ENCODE measurements at regions not wholly inside any gene's neighbourhood (a gene's known extent, or its start where the extent isn't known, plus 50 kb on each side); places are given as distances from the start of the nearest gene placed in this dataset.

DNA sequence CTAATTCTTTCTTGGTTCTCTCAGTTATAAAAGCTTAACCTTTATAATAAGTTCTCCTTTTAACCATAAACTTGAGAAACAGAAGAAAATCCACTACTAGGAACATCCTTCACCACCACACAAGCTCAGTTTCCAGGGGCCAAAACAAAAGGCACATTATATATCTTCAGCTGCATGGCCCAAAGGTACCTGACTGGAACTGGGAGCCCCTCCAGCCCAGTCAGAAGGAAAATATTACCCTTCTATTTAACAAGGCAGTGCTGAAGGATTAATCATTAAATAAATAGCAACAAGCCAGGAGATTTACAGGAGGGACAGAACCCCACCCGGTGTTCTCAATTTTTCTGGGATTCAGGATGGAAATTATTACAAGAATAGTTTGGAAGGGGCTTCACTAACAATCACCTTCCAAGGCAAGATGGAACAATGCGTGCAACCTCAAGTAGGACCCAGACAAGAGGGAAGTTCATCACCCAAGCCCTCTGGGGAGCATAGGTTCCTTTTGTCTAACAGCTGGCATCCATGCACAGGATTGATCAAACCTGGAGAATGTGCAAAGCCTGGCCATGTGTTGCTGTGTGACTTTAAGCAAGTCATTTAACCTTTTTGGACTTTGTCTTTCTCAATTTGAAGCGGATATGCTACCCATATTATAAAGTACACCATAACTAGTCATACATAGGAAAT lies 159.6 kb upstream of the SETBP1 start:
- no peak overlapping the region for H3K4me3 ChIP-seq (ENCODE audit: low read depth, low read length)
- TF ChIP-seq, protein P1, sequence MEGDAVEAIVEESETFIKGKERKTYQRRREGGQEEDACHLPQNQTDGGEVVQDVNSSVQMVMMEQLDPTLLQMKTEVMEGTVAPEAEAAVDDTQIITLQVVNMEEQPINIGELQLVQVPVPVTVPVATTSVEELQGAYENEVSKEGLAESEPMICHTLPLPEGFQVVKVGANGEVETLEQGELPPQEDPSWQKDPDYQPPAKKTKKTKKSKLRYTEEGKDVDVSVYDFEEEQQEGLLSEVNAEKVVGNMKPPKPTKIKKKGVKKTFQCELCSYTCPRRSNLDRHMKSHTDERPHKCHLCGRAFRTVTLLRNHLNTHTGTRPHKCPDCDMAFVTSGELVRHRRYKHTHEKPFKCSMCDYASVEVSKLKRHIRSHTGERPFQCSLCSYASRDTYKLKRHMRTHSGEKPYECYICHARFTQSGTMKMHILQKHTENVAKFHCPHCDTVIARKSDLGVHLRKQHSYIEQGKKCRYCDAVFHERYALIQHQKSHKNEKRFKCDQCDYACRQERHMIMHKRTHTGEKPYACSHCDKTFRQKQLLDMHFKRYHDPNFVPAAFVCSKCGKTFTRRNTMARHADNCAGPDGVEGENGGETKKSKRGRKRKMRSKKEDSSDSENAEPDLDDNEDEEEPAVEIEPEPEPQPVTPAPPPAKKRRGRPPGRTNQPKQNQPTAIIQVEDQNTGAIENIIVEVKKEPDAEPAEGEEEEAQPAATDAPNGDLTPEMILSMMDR (IDR thresholded peaks at IDR 0.05; ENCODE audit: insufficient read depth, low read length), result no peak
- DNase-seq (ENCODE audit: low read depth), result peak; percentile 32

DNA sequence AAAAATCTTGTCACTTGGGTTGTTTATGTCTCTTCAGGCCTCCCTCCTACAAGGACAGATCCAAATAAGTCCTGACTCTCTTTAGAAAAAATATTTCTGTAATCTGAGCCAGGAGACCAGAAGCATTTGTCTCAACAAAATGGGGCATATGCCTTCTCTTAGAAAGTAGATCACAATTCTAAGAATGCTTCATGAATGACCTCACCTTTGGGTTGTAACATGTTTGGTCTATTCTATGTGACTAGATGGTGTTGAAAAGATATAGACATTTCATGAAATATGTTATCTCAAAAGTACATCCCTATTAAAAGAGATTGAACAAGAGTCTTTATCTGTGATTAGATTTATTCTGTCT lies 159.0 kb upstream of the SETBP1 start:
- TF ChIP-seq, protein P1 (IDR thresholded peaks at IDR 0.05; ENCODE audit: insufficient read depth, low read length), result no peak
- DNase-seq (ENCODE audit: low read depth), result peak; percentile 8
- H3K4me3 ChIP-seq (ENCODE audit: low read depth, low read length), result no peak overlapping the region

DNA sequence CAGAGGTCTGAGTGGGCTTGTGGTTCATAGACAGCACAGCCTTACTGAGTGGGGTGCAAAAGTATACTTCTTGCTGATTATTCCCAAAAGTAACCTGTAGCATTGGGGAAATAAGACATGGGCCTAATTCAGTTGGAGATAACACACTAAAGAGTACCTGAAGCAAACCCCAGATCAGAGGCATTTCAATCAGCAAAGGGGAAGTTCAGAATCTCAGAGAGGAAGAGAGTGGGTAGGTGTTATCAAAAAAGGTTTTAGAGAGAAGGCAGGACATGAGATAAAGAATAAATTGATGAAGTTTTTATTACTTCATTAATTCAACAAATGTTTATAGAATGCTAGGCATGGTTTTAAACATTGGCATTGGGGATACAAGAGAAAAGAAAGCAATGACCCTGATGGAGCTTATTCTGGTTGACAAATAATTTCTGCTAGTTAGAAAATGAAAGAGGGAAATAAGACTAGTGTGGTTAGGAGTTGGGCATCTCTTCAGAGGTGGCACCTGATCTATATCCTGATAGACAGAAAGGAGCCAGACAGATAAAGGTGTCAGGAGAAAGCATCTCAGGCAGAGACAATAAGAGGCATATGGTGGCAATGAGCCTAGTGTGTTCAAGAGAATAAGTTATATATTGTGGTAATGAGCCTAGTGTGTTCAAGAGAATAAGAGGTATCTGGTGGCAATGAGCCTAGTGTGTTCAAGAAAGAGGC lies 153.8 kb upstream of the SETBP1 start:
- H3K4me3 ChIP-seq (ENCODE audit: low read depth, low read length), result no peak overlapping the region
- DNase-seq (ENCODE audit: low read depth), result no peak
- TF ChIP-seq, protein P1 (IDR thresholded peaks at IDR 0.05; ENCODE audit: insufficient read depth, low read length), result no peak

DNA sequence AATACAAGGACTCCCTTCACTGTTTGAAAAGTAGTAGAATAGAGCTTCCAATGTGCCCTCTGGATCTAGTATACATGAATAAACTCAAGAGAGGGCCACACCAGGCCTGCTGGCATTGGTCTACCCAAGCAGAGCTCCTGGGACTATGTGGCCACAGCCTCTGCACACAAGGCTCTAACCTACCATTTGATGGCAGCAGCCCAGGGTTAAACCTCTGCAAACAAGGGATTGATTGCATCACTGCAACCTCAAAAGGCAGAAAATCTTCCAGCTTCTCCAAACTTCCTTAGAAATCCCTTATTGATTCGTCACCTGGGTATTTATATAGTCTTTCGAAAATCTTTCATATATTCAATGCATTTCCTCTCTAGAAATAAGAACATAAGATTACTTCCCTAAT lies 147.6 kb upstream of the SETBP1 start:
- TF ChIP-seq, protein P1 (IDR thresholded peaks at IDR 0.05; ENCODE audit: insufficient read depth, low read length), result no peak
- DNase-seq (ENCODE audit: low read depth), result peak; percentile 9
- H3K4me3 ChIP-seq (ENCODE audit: low read depth, low read length), result no peak overlapping the region

DNA sequence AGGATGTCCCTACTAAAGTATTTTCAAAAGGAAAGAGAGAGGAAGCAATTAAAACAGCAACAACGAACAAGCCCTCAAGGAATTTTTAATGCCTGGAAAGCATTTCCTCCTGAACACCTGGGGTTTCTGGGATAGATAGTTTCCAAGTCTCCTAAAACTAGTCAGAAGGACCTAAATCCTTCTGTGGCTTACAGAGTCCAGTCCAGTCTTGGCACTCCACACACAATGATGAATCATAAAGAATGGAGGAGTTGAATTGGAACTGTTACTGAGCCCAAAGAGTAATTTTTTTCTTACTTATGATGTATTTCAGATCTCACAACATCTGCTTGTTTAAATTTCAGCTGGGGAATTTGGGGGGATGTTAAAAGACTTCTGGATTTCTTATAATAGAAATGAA lies 144.6 kb upstream of the SETBP1 start:
- no peak overlapping the region for H3K4me3 ChIP-seq (ENCODE audit: low read depth, low read length)
- TF ChIP-seq, protein P1 (IDR thresholded peaks at IDR 0.05; ENCODE audit: insufficient read depth, low read length), result no peak
- peak; percentile 89 for DNase-seq (ENCODE audit: low read depth)

DNA sequence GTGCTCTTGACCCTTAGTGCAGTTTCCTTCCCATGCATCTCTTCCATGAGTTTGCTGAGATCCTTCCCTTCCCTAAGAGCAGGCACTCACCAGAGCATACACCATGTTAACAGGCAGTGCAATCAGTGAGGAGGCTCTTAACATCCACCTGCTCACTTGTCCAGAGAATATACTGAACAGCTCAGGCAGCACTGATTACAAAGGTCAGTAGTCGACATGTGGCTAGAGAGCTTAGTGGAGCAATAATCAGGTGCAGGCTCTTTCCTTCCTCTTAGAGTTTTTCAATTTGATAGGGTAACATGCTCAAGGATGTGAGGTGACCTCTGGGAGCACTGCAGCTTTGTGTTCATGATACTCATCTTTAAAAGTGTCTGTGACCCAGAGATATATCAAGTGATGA lies 144.1 kb upstream of the SETBP1 start:
- no peak for DNase-seq (ENCODE audit: low read depth)
- TF ChIP-seq, protein P1 (IDR thresholded peaks at IDR 0.05; ENCODE audit: insufficient read depth, low read length), result no peak
- H3K4me3 ChIP-seq (ENCODE audit: low read depth, low read length), result no peak overlapping the region

Data from fibroblast of the aortic adventitia (primary cell).